ENCODE measurements at regions not wholly inside any gene's neighbourhood (a gene's known extent, or its start where the extent isn't known, plus 50 kb on each side); places are given as distances from the start of the nearest gene placed in this dataset.

- TF ChIP-seq EZH2 (IDR thresholded peaks at IDR 0.05; ENCODE audit: low read depth, unreplicated experiment) (no peak), POLR2AphosphoS5 (IDR thresholded peaks at IDR 0.05; ENCODE audit: low read depth) (no peak), EZH2phosphoT487 (IDR thresholded peaks at IDR 0.05; ENCODE audit: unreplicated experiment) (no peak), ETS1 (IDR thresholded peaks at IDR 0.05) (no peak), ZNF114 (CRISPR knock-in tag; IDR thresholded peaks at IDR 0.05) (no peak)
- TF ChIP-seq, protein P1, sequence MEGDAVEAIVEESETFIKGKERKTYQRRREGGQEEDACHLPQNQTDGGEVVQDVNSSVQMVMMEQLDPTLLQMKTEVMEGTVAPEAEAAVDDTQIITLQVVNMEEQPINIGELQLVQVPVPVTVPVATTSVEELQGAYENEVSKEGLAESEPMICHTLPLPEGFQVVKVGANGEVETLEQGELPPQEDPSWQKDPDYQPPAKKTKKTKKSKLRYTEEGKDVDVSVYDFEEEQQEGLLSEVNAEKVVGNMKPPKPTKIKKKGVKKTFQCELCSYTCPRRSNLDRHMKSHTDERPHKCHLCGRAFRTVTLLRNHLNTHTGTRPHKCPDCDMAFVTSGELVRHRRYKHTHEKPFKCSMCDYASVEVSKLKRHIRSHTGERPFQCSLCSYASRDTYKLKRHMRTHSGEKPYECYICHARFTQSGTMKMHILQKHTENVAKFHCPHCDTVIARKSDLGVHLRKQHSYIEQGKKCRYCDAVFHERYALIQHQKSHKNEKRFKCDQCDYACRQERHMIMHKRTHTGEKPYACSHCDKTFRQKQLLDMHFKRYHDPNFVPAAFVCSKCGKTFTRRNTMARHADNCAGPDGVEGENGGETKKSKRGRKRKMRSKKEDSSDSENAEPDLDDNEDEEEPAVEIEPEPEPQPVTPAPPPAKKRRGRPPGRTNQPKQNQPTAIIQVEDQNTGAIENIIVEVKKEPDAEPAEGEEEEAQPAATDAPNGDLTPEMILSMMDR (conservative IDR thresholded peaks at IDR 0.05; ENCODE audit: low read depth in 2 of 2): no peak
Measured at GRCh38 chr2:64325477-64325851, 128.5 kb upstream of the LGALSL start.

All from GM23338 (cell line).